ENCODE measurements at regions not wholly inside any gene's neighbourhood (a gene's known extent, or its start where the extent isn't known, plus 50 kb on each side); places are given as distances from the start of the nearest gene placed in this dataset.

DNA sequence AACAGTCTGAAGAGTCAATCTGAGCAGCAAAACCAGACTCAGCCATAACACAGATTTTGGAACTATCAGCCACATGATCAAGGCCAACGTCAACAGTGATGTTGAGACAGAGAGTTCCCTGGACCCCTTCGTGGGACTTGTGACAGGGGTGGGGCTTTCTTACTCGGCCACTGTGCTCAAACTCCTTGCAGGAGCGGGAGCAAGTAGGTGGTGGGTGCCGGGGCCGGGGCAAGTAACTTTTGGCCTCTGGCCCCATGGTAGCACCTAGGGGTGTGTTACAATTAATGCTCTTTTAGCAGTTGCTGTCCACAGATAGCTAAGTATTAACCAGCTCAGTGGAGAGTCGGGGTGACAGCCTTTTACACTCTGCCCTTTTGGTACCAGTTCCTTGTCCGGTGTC is 384.4 kb downstream of the NUAK1 start:
- DNase-seq = no peak

DNA sequence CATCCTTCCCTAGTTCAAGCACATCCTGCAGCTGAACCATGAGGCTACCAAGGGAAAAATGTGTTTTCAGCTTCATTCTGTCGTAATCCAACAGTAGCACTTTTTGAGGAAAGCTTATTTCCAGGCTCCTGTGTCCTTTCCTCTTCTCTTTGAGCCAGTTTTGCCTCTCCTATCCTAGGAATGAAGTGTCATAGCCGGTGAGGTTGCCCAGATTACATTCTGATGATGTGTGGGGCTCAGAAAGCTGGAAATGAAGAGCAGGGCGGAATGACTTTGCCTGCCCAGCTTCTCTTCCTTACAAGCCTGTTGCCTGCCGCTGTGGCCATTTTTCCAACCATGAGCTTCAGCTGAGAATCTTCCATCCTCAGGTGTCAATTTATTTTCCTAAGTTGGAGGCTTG is 381.8 kb downstream of the NUAK1 start:
- no peak for DNase-seq

- no peak for DNase-seq
Observed at GRCh38 chr12:105759149-105759548, 379.6 kb downstream of the NUAK1 start.

DNA sequence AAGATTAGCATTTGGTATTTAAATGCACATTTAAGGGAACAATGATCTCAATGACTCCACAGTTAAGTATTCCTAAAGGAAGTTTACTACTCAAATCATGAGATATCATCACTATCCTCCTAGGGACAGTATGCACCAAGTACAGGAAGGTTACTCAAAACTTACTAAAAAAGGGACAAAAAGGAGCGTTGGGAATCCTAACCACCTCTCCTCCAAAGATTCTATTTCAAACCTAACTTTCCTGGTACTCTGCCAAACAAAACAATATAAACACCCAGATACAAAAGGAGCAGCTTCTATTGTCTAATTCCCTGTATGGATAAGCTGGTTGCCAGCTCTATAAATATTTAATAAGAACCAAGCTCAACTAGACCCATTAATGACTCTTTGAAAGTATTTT is 377.7 kb downstream of the NUAK1 start:
- no peak for DNase-seq

GRCh38 chr12:105764216-105764835 is 374.4 kb downstream of the NUAK1 start:
- no peak for DNase-seq

- DNase-seq = no peak
Observed at GRCh38 chr12:105765053-105766014, 373.4 kb downstream of the NUAK1 start.

DNA sequence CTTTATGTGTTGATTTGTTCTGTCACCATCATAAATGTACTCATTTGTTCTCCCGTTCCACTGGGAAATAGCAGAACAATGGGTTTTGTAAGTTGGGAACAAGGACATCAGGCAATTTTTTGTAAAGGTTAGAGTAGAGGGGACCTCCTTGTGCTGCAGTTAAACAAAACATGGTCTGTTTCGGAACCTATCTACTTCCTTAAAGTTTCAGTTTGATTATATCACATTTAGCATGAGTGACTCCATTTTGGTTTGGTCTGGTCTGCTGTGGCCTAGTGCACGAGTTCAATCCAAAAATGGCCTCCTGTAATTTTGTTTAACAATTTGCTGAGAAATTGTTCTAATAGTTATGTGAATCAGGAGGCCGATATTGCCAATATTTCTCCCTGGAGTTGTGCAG is 372.7 kb downstream of the NUAK1 start:
- DNase-seq = no peak

DNA sequence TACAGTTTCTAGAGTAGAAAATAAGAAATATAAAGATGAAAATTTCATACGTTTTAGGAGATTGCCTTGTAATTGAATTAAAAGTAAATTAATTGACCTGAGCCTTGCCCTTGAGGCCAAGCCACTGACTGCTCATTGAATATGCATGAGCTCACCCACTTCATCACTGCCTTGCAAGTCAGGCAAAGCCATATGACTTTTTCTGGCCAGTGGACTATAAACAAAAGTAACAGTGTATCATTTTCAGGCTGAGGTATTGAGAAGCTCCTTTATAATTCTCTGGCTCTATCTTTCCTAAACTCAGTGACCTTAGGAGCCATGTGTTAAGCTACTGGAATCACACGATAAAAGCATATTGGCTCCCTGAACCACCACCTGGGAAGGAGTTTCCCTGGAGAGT is 369.3 kb downstream of the NUAK1 start:
- no peak for DNase-seq

DNA sequence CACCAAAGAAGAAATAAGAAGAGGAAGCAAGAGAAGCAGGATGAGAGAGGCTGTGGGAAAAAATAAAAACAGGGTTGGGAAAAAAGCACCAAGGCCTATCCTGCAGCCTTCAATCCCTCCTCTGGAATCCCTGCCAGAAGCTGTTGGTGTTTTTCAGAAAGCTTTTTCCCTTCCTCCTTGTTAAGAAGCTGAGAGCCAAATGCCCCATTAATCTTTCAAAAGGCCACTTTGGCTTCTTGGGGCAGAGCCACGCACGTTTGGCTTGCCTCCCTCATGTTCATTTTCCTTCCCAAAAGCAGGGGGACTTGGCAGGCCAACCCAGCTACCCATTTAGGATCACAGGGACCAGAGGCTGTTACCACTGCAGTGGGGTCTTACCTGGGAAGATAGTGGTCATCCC is 365.3 kb downstream of the NUAK1 start:
- DNase-seq = peak; percentile 98

DNA sequence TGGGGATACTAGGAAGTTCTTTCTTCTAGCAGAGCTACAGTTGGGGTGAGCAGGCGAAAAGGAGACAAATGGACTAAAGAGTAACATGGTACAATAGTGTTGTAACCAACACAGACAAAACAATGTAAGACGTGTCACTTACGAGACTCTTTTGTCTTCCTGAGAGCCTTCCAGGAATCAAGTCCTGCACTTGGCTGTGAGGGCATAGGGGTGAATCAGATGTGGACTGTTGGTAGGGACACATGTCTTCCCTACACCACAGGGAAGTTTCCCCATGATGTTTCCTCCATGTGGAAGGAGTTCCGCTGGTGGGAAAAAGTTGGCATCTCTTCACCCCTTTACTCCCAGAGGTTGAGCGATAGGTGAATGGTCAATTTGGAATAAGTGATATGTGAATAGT is 364.7 kb downstream of the NUAK1 start:
- peak; percentile 87 for DNase-seq

DNA sequence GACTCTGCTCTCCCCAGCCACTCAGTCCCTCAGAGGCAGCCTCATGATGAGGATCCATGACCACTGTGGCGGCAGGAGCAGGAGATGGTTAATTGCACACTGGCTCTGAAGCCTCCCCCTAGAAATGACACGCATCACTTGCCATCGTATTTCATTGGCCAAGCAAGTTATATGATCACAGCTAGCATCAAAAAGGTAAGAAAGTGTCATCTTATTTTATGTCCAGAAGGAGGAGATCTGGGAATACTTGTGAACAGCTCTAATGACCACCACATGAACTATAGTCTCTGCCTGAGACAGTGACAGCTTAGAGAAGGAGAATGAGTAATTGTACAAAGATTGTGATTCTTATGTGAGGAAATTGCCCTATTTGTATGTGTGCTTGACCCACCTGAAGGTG is 363.4 kb downstream of the NUAK1 start:
- no peak for DNase-seq

DNA sequence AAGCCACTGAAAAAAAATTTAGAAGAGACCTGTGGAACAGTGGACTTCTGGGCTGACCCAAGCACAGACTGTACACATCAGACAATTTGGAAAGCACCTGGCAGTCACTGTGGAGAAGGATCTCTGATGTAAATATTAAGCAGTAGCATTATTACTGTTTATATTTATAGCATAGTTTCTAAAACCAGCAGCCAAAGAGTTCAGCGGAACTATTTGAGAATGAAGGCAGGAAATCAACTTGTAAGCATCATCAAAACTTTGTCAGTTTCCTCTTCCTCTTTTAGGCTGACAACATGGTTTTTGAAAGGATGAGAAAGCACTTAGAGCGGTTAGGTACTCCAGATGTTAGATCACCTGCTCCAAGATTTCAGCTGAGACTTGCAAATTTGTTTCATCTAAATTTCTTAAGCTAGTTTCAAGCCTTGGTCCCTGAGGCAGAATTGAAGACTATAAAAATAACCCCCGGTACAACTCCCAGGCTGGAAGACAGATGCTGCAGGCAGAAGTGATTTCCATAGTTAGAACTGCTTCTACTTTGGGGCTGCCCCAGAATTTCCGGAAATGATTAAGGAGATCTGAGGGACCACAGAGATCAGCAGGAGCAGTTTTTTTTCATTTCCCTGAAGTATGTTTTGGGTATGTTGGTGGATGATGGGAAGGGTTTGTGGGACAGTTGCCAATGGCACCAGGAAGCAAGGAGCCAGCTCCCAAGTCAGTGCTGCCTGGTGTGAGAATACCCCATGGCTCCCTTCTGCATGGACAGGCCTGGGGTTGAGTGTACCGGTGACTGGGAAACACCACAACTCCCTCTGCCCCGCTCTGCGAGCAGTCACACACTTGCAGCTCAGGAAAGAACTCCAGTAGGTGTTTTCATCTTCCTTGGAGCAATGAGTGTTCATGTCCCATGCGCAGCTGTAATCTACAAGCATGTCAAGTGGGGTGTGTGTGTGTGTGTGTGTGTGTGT is 354.5 kb downstream of the NUAK1 start:
- DNase-seq = no peak

GRCh38 chr12:105793421-105793820 is 345.3 kb downstream of the NUAK1 start:
- DNase-seq = no peak

- DNase-seq = no peak
Observed at GRCh38 chr12:105798256-105798845, 340.4 kb downstream of the NUAK1 start.

DNA sequence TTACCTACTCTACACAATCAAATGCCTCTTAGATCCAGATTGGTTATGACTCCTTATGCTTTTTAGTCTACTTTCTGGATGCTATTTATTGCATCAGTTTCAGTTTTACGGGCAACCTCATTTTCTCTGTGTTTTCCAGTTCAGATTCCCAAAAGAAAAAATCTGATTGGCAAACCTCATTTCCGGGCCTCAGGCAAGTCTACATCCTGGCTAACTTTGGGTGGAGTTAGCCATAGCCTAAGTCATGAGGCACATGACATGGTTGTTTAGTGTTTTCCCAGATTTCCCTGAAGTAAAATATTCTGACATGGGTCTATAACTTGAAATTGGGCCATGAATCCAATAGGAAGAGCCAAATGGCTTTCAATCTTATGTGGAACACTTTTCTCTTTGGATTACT is 339.7 kb downstream of the NUAK1 start:
- DNase-seq = no peak

DNA sequence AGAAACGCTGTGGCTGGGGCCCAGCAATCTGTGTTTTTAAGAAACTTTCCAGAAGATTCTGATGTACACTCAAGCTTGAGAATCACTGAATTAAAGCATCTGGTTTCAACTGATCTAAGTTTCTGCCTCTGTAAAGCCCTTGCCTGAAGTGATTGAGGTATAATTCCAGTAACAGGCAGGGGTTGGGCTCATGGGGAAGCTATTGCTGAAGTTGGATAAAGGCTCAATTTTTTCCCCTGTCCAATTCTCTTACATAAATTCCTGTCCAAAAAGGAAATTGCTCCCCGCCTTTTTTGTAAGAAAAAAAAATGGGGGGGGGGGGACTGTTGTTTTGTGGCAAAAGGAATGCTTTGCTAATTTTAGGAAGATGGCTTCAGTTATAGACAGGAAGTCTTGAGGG is 337.4 kb downstream of the NUAK1 start:
- no peak for DNase-seq

DNA sequence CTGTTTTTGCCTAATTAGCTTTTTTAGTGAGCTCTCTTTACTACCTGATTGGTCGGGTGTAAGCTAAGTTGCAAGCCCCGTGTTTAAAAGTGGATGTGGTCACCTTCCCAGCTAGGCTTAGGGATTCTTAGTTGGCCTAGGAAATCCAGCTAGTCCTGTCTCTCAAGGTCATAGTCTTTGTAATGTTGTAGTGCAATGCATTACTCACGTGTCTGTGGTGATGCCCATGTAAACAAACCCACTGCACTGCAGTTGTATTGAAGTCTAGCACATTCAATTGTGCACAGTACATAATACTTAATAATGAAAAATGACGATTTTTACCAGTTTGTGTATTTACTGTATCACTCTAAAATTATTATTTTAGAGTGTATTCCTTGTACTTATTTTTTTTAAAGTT is 335.5 kb downstream of the NUAK1 start:
- DNase-seq = no peak

DNA sequence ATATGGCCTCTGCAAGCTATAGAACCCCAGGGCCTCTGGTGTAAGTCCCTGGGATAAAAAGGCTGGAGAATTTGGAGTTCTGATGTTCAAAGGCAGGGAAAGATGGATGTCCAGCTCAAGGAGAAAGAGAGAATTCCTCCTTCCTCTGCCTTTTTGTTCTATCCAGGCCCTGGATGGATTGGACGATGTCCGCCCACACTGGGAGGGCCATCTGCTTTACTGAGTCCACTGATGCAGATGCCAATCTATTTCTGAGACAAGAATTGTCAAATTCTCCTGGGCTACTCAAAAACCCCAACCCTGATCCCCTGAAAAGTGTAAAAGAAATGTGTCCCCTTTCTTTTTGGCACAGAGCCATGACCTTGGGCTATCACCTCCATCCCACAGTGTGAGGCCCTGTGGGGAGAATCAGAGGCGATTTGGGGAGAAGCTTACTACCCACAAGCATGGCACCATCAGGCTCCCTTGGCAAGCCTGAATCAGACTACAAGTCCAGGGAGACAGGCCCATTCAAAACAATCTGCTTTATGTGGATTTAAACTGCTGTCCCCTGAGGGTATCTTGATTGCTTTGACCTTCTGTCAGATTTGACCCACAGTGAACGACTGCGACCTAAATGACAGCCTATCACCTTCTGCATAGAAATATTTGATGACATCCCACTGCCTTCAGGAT is 334.0 kb downstream of the NUAK1 start:
- no peak for DNase-seq

DNA sequence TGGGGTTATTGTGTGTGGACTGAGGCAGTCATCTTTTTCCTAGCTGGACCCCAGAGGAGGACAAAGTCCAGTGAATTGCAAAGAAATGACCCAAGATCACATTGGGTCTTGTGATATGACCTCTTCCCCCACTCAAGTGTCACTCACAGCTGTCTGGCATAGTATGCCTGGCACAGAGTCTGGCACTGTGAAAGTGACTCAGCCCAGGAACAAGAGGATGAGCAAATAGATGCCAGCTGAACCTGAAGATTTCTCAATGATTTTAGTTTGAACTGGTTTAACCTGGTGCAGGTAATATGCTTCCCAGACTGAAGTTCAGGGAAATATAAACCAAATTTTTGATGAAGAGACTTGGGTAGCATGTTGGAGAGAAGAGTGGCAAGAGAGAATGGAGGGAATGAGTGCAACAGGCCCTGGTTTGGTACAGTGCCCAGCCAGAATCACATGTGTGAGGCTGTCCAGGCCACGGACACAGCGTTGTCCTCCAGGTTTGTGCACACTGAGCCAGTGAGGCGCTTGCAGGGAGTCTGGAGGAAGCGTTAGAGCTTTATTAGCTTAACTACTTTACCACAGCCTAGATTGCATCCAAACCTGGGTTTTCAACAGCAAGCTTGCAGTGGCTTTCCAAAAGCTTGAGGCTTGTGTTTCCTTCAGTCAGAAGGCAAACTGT is 332.9 kb downstream of the NUAK1 start:
- DNase-seq = no peak

DNA sequence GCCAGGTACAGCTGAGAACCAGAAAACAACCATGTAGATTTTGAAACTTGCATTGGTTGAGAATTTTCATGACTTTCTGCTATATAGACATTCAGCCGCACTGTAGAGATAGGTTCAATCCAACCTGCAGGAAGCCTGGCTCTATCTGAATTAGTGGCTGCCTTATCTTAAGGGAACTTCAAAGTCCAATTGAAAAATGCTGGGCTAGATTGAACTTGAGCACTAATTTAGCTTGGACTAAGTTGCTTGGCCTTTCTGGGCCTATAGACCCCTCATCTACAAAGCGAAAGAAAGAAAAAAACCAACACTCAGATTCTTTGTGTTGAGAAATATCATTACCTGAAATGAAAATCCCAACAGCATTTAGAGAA is 332.4 kb downstream of the NUAK1 start:
- no peak for DNase-seq

DNA sequence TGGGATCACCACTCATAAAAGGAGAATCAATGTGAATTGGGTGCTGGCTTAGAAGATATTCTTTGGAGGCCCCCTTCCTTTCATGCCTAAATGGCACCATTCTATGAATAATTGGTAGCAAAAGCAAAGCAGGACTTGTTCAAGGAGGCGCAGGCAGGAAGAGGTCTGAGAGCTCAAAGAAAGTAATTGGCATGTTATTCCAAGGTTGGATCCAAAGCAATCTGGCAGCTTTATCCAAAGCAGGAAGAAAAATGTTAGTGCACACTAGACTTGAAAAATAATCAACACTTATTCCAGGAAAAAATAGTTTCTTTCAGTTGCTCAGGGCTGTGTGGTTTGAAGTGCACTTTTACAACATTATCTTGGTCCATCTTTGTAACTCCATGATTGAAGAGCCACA is 326.4 kb downstream of the NUAK1 start:
- DNase-seq = no peak

DNA sequence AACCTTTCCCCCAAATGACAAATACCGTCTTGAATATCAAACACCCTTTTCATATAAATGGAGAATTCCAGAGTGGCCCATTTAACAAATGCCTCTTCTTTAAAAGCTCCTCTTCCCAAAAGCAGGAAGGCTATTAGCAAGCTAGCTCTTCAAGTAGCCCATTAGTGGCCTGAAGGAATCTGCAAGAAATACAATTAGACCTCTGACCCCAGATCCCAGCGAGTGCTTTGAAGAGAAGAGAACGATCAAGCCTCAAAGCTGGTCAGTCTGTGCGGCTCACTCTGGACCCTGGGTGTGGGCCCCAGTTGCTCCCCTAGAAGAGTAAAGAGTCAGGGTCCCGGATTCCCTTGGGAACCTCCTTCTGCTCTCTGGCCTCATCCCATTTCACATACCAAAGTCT is 325.6 kb downstream of the NUAK1 start:
- DNase-seq = no peak
